GM18517 (cell line): ENCODE measurements at regions not wholly inside any gene's neighbourhood (a gene's known extent, or its start where the extent isn't known, plus 50 kb on each side); places are given as distances from the start of the nearest gene placed in this dataset.
"Not testable (repeated sequence)": the region's sequence is repeated elsewhere in the genome, so short reads cannot be mapped to it uniquely, and the experiment has no call there.

Source experiments
- ATAC-seq: cut with Tn5 transposase; IDR thresholded peaks from one replicate; pipeline ENCODE4 v1.9.1; 2021; ENCODE audit warnings: mild to moderate bottlenecking, moderate library complexity; ENCODE audit not compliant: unreplicated experiment

GRCh38 chr3:67145738-67146137 lies 147.6 kb downstream of the KBTBD8 start:
- no peak for ATAC-seq

- no peak for ATAC-seq
Observed at GRCh38 chr3:67154429-67154828, 156.3 kb downstream of the KBTBD8 start.

- ATAC-seq = no peak
Observed at GRCh38 chr3:67167481-67167880, 169.4 kb downstream of the KBTBD8 start.

DNA sequence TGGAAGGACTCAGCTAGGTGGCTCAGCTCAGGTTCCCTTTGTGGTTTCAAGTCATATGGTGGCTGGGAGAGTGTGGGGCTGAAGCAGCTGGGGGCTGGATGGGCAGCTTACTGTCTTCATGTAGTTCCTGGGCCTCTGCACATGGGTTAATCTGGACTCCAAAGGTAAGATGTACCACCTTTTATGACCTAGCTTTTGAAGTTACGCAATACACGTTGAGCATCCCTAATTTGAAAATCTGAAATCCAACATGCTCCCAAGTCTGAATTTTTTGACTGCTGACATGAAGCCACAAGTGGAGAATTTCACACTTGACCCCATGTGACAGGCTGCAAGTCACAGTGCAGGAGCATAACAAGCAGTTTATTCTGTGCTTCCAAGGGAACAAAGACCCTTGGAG lies 173.7 kb downstream of the KBTBD8 start:
- ATAC-seq = no peak

DNA sequence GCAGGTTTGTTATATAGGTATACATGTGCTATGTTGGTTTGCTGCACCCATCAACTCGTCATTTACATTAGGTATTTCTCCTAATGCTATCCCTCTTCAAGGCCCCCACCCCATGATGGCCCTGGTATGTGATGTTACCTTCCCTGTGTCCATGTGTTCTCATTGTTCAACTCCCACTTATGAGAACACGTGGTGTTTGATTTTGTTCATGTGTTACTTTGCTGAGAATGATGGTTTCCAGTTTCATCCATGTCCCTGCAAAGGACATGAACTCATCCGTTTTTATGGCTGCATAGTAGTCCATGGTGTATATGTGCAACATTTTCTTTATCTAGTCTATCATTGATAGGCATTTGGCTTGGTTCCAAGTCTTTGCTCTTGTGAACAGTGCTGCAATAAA lies 175.0 kb downstream of the KBTBD8 start:
- ATAC-seq = not testable (repeated sequence)

- no peak for ATAC-seq
Observed at GRCh38 chr3:67176396-67176795, 178.3 kb downstream of the KBTBD8 start.

DNA sequence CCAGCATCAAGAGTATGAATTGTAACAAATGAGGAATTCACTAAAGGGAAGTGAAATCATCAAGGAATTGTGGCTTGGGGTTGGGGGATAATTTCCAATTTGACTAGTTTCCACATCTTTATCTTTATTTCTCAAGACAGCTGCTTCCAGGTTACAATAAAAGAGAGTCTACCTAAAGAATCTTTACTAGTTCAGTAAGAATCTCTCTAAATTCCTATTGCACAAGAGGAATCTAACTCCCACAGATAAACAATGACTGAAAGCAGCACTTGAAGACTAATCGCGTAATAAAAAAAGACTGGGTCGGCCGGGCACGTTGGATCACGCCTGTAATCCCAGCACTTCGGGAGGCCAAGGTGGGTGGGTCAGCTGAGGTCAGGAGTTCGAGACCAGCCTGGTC lies 194.4 kb downstream of the KBTBD8 start:
- ATAC-seq = no peak

DNA sequence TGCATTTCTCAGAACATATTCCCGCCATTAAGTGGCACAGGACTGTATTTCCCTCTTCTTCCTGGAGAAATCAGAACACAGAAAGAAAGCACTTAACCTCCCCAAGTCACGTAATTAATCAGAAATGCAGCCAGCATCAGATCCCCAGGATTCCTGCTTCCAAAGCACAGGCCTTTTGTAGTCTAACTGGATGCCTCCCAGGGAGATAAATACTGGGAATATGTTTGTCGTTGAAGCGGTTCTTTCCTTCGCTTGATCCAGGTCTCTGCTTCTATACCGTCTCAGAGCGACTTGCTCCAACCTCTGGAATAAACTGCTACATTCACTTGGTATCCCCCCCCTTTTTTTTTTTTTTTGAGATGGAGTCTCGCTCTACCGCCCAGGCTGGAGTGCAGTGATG lies 198.6 kb downstream of the KBTBD8 start:
- ATAC-seq = no peak

DNA sequence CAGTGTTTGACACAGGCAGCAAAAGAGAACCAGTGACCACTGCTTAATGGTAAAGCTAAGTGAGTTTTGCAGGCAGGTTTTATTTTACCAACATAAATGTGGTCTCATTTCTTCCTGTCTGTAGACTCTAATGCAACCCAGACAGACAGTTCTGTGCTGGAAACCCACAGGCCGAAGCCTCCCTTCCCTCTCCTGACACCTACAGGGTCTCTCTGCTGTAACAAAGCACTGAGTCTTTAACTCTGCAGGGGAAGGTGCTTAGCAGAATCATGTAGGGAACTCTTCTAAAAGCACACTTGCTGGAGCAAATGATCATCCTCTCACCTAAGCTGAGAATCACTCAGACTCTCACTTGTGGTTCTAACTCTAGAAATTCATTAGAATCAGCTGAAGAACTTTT lies 200.3 kb downstream of the KBTBD8 start:
- ATAC-seq = no peak

DNA sequence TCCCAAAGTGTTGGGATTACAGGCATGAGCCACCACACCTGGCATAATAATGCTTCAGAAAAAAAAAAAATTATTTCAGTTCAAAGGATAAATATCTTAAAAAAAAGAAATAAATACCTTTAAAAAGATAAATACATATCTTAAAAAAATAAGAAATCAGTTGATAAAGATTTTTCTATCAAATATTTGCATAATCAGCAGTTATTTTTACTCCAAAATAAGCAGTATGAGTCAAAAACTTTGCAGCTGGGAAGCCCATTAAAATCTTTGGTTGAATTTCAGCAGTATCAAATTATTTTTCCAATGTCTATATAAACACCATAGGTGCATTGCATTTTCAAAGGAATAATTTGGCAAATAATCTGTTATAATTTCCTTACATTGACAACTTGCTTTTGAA lies 202.5 kb downstream of the KBTBD8 start:
- ATAC-seq = no peak

DNA sequence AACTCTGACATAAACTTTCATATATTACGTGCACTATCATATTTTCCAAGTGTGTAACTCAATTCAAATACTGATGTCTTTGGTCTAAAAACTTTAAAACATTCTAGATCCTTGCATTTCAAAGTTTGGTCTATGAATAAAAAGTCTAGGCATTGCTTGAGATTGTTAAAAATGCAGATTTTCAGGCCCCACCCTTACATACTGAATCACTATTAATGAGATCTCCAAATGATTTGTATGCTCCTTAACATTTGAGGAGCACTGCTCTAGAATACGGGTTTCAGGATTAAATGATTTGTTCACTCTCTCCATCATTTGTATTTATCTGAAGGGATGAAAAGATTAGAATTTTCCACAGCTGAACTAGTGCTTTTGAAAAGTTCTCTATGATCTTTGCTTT lies 202.9 kb downstream of the KBTBD8 start:
- ATAC-seq = no peak

DNA sequence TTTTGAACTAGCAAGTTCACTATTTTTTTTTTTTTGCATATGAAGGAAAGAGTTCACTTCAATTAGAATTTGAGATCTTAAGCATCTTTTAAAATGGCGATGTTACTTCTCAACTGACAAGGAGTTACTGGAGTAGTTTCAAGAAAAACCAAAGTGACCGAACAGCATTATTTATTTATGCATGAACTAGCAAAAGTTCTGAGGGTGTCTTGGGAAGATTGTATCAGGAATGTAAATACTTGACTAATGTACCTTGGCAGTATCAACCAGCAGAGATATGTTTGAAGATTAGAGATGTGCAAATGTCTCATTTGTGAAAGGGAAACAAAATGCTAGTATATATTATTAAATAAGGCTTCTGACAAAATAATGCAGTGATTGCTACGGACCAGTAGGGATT lies 203.9 kb downstream of the KBTBD8 start:
- ATAC-seq = no peak

- no peak for ATAC-seq
Observed at GRCh38 chr3:67204951-67205350, 206.8 kb downstream of the KBTBD8 start.

DNA sequence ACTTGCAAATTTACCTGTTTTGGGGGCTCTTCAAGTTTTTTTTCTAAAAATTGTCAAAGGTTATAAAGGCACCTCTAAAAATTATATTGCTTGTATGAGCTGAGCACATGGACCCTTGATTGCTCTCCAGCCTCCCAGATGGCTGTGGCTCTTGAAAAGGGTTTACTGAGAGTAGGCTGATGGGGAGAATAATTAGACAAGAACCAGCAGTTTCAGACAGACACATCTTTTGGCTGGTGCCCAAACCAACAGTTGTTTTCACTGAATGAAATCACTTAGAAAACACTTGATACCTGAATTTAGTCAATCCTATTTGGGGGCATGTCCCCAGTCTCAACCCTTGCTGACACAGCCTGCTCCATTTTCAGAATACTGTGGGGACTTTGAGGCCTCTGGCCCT lies 217.6 kb downstream of the KBTBD8 start:
- ATAC-seq = no peak

DNA sequence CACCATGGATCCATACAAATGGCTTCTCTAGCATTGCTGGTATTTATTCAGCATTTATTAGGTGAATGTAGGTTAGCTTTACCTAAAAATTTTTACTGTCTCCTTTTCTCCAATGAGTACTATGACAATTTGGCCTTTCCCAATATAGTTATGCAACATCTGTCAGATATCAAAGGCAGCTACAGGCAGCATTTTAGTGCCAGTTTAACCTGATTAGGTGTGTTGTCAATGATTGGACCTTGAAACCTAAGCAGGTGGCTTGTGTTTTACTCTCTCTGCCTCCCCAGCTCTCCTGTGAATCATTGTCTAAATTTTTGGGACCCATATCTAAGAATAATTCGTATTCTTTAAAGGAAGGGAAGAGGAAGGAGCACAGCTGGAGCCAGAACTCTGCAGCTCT lies 228.9 kb downstream of the KBTBD8 start:
- no peak for ATAC-seq

DNA sequence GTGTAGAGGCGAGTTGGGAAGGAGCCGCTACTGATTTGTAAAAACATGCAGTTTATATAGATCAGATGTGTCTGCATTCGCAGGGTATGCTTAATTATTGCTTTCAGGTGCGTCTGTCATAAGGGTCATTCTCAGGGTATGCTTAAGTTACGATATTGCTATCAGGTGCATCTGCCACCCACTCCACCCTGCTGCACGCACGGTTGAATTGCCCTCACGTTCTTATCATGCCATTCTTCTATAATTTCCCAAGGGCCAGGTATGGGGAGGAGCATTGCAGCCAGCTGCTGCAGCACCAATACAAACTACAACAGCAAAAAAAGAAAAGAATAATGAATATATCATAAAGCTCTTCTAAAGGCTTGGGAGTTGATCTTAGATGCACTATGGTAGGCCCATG lies 230.0 kb downstream of the KBTBD8 start:
- ATAC-seq = no peak

- no peak for ATAC-seq
Observed at GRCh38 chr3:67232642-67233041, 234.5 kb downstream of the KBTBD8 start.

- no peak for ATAC-seq
Observed at GRCh38 chr3:67239353-67239752, 241.2 kb downstream of the KBTBD8 start.

- ATAC-seq = no peak
Observed at GRCh38 chr3:67241084-67241483, 243.0 kb downstream of the KBTBD8 start.

GRCh38 chr3:67244130-67244529 lies 246.0 kb downstream of the KBTBD8 start:
- ATAC-seq = no peak

GRCh38 chr3:67245545-67245944 lies 247.4 kb downstream of the KBTBD8 start:
- no peak for ATAC-seq

- ATAC-seq = no peak
Observed at GRCh38 chr3:67248726-67249125, 250.6 kb downstream of the KBTBD8 start.

GRCh38 chr3:67252906-67253305 lies 254.8 kb downstream of the KBTBD8 start:
- not testable (repeated sequence) for ATAC-seq
